ENCODE measurements at regions not wholly inside any gene's neighbourhood (a gene's known extent, or its start where the extent isn't known, plus 50 kb on each side); places are given as distances from the start of the nearest gene placed in this dataset.
"Not testable (repeated sequence)": the region's sequence is repeated elsewhere in the genome, so short reads cannot be mapped to it uniquely, and the experiment has no call there.

DNA sequence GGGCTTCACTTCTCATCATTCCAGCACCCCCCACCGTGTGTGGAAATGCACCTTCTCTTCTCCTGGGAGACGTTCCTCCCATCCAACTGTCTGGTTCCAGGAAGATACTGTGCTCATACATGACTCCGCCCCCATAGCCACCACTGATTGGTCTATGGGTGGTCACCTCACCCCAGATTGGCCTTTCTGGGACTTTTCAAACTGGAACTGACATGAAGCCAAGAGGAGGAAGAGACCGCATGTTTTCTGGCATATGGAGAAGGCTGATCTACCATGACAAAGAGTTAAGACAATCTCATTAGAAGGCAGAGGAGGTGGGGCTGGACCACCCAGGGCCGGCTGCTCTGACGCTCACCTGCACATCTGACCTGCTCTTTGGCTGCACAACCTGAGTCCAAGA, 294.2 kb downstream of the ADGRD1 start:
- no CpG with 5 or more reads among the region's 6 CpGs for WGBS (ENCODE audit: extremely low coverage, insufficient coverage, low lambda C conversion rate)
- not testable (repeated sequence) for DNase-seq

DNA sequence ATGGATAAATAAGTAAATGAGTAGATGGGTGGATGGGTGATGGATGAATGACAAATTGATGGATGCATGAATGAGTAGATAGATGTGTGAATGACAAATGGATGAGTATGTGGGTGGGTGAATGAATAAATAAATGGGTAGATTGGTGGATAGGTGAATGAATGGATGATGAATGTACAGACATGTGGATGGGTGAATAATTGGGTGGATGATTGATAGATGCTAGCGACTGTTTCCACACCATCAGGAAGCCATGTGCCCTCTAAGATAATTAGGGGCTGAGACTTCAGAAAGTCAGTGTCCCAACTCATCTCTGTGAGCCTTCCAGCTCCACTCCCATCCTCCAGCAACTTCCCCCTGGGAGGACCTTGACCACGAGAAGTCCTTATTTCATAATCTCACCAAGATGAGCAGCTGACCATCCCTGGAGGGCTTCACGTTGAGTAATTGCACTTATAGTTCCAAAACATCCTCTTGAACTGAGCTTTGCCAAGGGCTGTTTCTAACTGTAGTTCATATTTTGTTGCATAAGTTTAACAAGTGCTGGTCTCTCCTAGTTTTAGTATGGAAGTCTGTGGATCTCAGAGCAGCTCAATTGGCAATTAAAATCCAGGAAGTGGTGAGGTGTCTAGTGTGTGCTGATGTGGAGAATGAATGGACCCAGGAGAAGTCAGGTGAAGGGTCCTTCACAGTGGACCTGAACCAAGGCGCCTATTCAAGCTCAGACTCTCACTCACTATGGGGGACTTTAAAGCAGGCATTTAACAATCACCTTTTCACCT, 295.7 kb downstream of the ADGRD1 start:
- Histone ChIP-seq H3K18ac (ENCODE audit: low read length) (no peak overlapping the region), H2BK15ac (replicated peaks; ENCODE audit: low read depth) (no peak overlapping the region), H2BK120ac (ENCODE audit: low read depth, low read length) (no peak overlapping the region), H3K4me2 (ENCODE audit: low read length) (no peak overlapping the region), H3K9ac (ENCODE audit: low read length) (no peak overlapping the region), H3K23ac (ENCODE audit: low read length) (no peak overlapping the region), H3K4ac (ENCODE audit: low read depth, low read length) (no peak overlapping the region), H3K79me1 (ENCODE audit: low read length) (no peaks in the 10 kb centered on the region), H3K36me3 (ENCODE audit: control insufficient read depth, insufficient read depth, low read length) (no peaks in the 10 kb centered on the region), H3K56ac (ENCODE audit: low read length) (no peak overlapping the region), H3K79me2 (ENCODE audit: control insufficient read depth, insufficient read depth, low read length) (no peaks in the 10 kb centered on the region), H2AK5ac (ENCODE audit: low read length) (no peak overlapping the region), H4K8ac (ENCODE audit: low read depth, low read length) (no peak overlapping the region), H3K4me3 (ENCODE audit: low read length) (no peak overlapping the region), H3K27me3 (ENCODE audit: insufficient read depth, low read length, poor library complexity) (no peaks in the 10 kb centered on the region), H2BK5ac (ENCODE audit: low read length) (no peak overlapping the region), H3K27ac (ENCODE audit: low read depth, low read length) (no peak overlapping the region), H3K4me1 (ENCODE audit: control insufficient read depth, low read depth, low read length) (no peaks in the 10 kb centered on the region), H4K5ac (ENCODE audit: low read length) (no peak overlapping the region)
- DNase-seq: no peak
- no CpG with 5 or more reads among the region's 4 CpGs for WGBS (ENCODE audit: extremely low coverage, insufficient coverage, low lambda C conversion rate)

More for the DNA sequence above, 294.2 kb downstream of the ADGRD1 start:
- H3K18ac ChIP-seq (ENCODE audit: low read length); H3K56ac ChIP-seq (ENCODE audit: low read length); H3K36me3 ChIP-seq (ENCODE audit: control insufficient read depth, insufficient read depth, low read length); H4K8ac ChIP-seq (ENCODE audit: low read depth, low read length); H3K27ac ChIP-seq (ENCODE audit: low read depth, low read length); H3K23ac ChIP-seq (ENCODE audit: low read length); H3K79me2 ChIP-seq (ENCODE audit: control insufficient read depth, insufficient read depth, low read length); H3K4ac ChIP-seq (ENCODE audit: low read depth, low read length); H2AK5ac ChIP-seq (ENCODE audit: low read length); H3K9ac ChIP-seq (ENCODE audit: low read length); H2BK15ac ChIP-seq (replicated peaks; ENCODE audit: low read depth); H4K5ac ChIP-seq (ENCODE audit: low read length); H3K4me3 ChIP-seq (ENCODE audit: low read length); H3K4me2 ChIP-seq (ENCODE audit: low read length); H2BK120ac ChIP-seq (ENCODE audit: low read depth, low read length); H3K27me3 ChIP-seq (ENCODE audit: insufficient read depth, low read length, poor library complexity); H3K79me1 ChIP-seq (ENCODE audit: low read length); H2BK5ac ChIP-seq (ENCODE audit: low read length); H3K4me1 ChIP-seq (ENCODE audit: control insufficient read depth, low read depth, low read length): not testable (repeated sequence)

DNA sequence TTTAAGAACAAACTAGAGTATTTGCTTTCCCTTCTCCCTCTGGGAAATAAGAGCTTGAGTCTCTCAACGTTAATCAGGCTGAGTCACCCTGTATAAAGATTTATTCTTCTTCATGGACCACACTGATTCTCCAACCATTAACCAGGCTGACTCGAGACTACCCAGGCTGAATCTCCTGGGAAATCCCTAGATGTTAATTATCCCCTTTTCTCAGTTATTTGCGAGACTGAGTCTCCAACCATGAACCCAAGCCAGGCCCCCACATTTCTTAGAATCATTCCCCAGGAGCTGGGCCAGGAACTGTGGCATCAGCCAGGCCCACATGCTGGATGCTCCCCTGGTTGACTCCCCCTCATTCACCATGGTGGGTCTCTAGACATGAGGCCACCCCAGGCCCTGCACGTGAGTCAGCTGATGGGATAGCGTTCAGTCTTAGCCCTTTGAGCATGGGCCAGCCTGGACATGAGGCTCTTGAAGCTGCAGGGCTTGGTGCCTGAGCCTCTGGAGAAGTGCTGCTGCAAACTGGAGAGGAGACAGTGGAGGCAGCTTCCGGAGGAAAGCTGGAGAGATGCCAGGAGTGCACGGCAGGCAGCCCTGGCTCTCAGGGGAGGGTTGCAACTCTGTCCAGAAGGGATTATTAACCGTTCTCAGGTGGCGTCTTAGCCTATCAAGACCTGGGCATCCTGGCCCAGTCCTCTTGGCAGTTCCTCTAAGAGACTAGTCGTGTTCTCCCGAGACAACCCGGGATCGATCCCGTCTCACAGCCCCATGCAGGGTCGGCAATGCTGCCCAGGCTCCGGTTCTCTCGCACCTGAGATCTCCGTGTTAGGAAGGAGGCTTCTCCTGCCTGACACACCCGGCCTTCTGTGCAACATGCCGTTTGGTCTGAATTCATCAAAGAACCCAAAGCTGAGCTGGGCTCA, 296.6 kb downstream of the ADGRD1 start:
- Histone ChIP-seq H3K4ac (ENCODE audit: low read depth, low read length) (no peak overlapping the region), H3K23ac (ENCODE audit: low read length) (no peak overlapping the region), H3K79me2 (ENCODE audit: control insufficient read depth, insufficient read depth, low read length) (no peaks in the 10 kb centered on the region), H4K8ac (ENCODE audit: low read depth, low read length) (no peak overlapping the region), H4K5ac (ENCODE audit: low read length) (no peak overlapping the region), H2BK5ac (ENCODE audit: low read length) (no peak overlapping the region), H3K27ac (ENCODE audit: low read depth, low read length) (no peak overlapping the region), H2BK15ac (replicated peaks; ENCODE audit: low read depth) (no peak overlapping the region), H3K4me1 (ENCODE audit: control insufficient read depth, low read depth, low read length) (no peaks in the 10 kb centered on the region), H2AK5ac (ENCODE audit: low read length) (no peak overlapping the region), H3K79me1 (ENCODE audit: low read length) (no peaks in the 10 kb centered on the region), H3K27me3 (ENCODE audit: insufficient read depth, low read length, poor library complexity) (no peaks in the 10 kb centered on the region), H3K18ac (ENCODE audit: low read length) (no peak overlapping the region), H3K4me2 (ENCODE audit: low read length) (no peak overlapping the region), H3K36me3 (ENCODE audit: control insufficient read depth, insufficient read depth, low read length) (no peaks in the 10 kb centered on the region), H3K4me3 (ENCODE audit: low read length) (no peak overlapping the region), H2BK120ac (ENCODE audit: low read depth, low read length) (no peak overlapping the region), H3K56ac (ENCODE audit: low read length) (no peak overlapping the region), H3K9ac (ENCODE audit: low read length) (no peak overlapping the region)
- WGBS (ENCODE audit: extremely low coverage, insufficient coverage, low lambda C conversion rate): no CpG with 5 or more reads among the region's 20 CpGs
- no peak for DNase-seq

GRCh38 chr12:131250951-131251315, 297.2 kb downstream of the ADGRD1 start:
- H3K27ac ChIP-seq (ENCODE audit: low read depth, low read length): no peak overlapping the region
- no peak for DNase-seq
- no peak overlapping the region for H3K56ac ChIP-seq (ENCODE audit: low read length)
- H2BK120ac ChIP-seq (ENCODE audit: low read depth, low read length): no peak overlapping the region
- H3K4me1 ChIP-seq (ENCODE audit: control insufficient read depth, low read depth, low read length): no peaks in the 10 kb centered on the region
- no peak overlapping the region for H3K4me3 ChIP-seq (ENCODE audit: low read length)
- H3K23ac ChIP-seq (ENCODE audit: low read length): no peak overlapping the region
- H3K36me3 ChIP-seq (ENCODE audit: control insufficient read depth, insufficient read depth, low read length): no peaks in the 10 kb centered on the region
- no peak overlapping the region for H4K8ac ChIP-seq (ENCODE audit: low read depth, low read length)
- H4K5ac ChIP-seq (ENCODE audit: low read length): no peak overlapping the region
- H2AK5ac ChIP-seq (ENCODE audit: low read length): no peak overlapping the region
- H3K9ac ChIP-seq (ENCODE audit: low read length): no peak overlapping the region
- no peaks in the 10 kb centered on the region for H3K79me2 ChIP-seq (ENCODE audit: control insufficient read depth, insufficient read depth, low read length)
- H3K18ac ChIP-seq (ENCODE audit: low read length): no peak overlapping the region
- no peaks in the 10 kb centered on the region for H3K79me1 ChIP-seq (ENCODE audit: low read length)
- no CpG with 5 or more reads among the region's 10 CpGs for WGBS (ENCODE audit: extremely low coverage, insufficient coverage, low lambda C conversion rate)
- no peak overlapping the region for H3K4me2 ChIP-seq (ENCODE audit: low read length)
- H3K4ac ChIP-seq (ENCODE audit: low read depth, low read length): no peak overlapping the region
- no peaks in the 10 kb centered on the region for H3K27me3 ChIP-seq (ENCODE audit: insufficient read depth, low read length, poor library complexity)
- H2BK5ac ChIP-seq (ENCODE audit: low read length): no peak overlapping the region
- H2BK15ac ChIP-seq (replicated peaks; ENCODE audit: low read depth): no peak overlapping the region

DNA sequence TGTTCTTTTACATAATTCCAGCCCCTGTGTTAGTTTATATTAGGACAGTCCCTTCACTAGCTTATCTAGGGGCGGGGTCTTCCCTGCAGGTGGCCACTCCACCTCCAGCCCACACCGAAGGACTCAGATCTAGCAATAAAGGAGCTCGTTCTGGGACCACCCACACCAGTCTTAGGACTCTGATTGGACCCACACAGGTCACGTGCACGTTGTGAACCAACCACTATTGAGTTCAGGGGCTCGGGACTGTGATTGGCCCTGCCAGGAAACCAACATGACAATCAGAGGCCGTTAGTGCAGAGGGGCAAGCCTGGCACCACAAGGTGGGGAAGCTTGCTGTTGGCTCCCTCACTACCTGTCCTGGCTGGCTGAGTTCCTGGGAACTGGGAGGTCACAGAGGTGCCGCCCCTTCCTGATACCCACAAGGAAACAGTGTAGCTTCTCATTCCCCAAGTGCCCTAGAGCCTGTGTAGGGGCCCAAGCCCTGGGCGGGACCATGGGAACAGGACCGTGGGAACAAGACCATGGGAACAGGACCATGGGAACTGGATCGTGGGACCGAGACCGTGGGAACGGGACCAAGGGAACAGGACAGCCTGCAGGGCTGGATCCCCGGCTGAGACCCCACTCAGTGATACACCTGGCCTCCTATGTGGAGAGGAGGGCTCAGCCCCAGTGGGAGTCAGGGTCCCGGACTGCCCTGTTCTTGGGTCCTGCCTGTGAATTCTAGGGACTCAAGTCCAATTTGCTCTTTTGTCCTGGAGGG, 297.8 kb downstream of the ADGRD1 start:
- H3K27me3 ChIP-seq (ENCODE audit: insufficient read depth, low read length, poor library complexity): no peaks in the 10 kb centered on the region
- no peaks in the 10 kb centered on the region for H3K4me1 ChIP-seq (ENCODE audit: control insufficient read depth, low read depth, low read length)
- DNase-seq: no peak
- H2BK120ac ChIP-seq (ENCODE audit: low read depth, low read length): no peak overlapping the region
- no peak overlapping the region for H3K23ac ChIP-seq (ENCODE audit: low read length)
- H4K5ac ChIP-seq (ENCODE audit: low read length): no peak overlapping the region
- no peak overlapping the region for H3K4me2 ChIP-seq (ENCODE audit: low read length)
- H2BK5ac ChIP-seq (ENCODE audit: low read length): no peak overlapping the region
- H3K79me2 ChIP-seq (ENCODE audit: control insufficient read depth, insufficient read depth, low read length): no peaks in the 10 kb centered on the region
- H4K8ac ChIP-seq (ENCODE audit: low read depth, low read length): no peak overlapping the region
- H3K79me1 ChIP-seq (ENCODE audit: low read length): no peaks in the 10 kb centered on the region
- H3K56ac ChIP-seq (ENCODE audit: low read length): no peak overlapping the region
- WGBS (ENCODE audit: extremely low coverage, insufficient coverage, low lambda C conversion rate): no CpG with 5 or more reads among the region's 16 CpGs
- no peak overlapping the region for H3K9ac ChIP-seq (ENCODE audit: low read length)
- no peak overlapping the region for H3K27ac ChIP-seq (ENCODE audit: low read depth, low read length)
- H3K18ac ChIP-seq (ENCODE audit: low read length): no peak overlapping the region
- H3K4me3 ChIP-seq (ENCODE audit: low read length): no peak overlapping the region
- no peak overlapping the region for H3K4ac ChIP-seq (ENCODE audit: low read depth, low read length)
- H2AK5ac ChIP-seq (ENCODE audit: low read length): no peak overlapping the region
- H3K36me3 ChIP-seq (ENCODE audit: control insufficient read depth, insufficient read depth, low read length): no peaks in the 10 kb centered on the region
- no peak overlapping the region for H2BK15ac ChIP-seq (replicated peaks; ENCODE audit: low read depth)

All from mesendoderm (in vitro differentiated cells).